ENCODE measurements at regions not wholly inside any gene's neighbourhood (a gene's known extent, or its start where the extent isn't known, plus 50 kb on each side); places are given as distances from the start of the nearest gene placed in this dataset.
A peak's percentile ranks its signal among the peaks of the same experiment; 100 is the strongest.

GRCh38 chr7:97623333-97623732 is 108.6 kb upstream of the TAC1 start:
- no peak for DNase-seq (ENCODE audit: low spot score)

DNA sequence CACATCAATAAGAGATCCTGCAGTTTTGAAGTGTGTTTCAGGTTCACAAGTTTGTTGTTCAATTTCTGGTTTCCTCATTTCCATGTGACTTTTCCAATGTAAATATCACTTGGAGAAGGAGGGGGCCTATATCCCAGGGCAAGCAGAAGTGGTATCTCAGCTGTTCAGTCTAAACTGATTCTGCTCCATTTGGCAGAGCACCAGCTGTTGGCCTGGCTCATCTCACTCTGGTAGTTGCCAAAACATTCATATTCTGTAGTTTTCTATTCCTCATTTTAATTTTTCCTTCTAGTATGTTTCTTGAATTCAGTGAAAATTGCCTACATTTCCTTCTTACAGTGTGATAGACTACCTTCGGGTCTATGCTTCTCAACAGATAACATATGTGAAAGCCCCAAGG is 101.8 kb upstream of the TAC1 start:
- no peak for DNase-seq (ENCODE audit: low spot score)

DNA sequence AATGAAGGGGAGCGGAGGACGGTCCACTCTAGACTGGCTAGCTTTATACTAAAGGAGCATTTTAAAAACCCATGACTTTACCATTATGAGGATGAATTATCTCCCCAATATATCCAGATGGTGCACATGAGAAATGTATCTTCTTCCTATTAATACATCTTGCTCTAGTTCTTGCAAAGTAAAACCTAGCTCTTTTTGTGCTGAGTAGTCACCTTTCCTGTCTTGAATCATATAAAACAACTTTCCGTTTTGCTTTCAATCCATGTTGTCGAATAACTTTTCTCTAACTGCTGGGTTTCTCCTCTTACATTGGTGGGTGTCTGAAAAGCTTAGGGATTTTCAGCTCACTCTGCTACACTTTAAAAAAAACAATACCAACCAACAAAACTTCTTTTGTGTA is 96.3 kb upstream of the TAC1 start:
- DNase-seq (ENCODE audit: low spot score) = no peak

DNA sequence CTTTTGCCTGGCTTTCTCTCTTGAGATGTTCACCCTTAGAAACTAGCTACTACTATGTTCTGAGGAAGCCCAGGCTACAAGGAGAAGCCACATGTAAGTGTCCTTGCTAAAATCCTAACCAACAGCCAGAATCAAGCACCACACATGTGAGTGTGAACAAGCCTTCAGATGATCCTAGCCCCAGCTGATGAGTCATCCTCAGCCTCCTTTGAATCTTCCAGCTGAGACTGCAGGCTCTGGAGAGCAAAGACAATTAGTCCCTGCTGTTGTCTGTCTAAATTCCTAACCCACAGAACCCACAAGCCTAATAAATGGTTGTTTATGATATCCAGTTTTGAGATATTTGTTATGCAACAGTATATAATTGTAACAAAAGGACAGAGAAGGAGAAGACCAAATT is 92.8 kb upstream of the TAC1 start:
- peak; percentile 58 for DNase-seq (ENCODE audit: low spot score)

- DNase-seq (ENCODE audit: low spot score) = no peak
Measured at GRCh38 chr7:97659363-97660045, 72.4 kb upstream of the TAC1 start.

- no peak for DNase-seq (ENCODE audit: low spot score)
Measured at GRCh38 chr7:97667359-97667758, 64.5 kb upstream of the TAC1 start.

DNA sequence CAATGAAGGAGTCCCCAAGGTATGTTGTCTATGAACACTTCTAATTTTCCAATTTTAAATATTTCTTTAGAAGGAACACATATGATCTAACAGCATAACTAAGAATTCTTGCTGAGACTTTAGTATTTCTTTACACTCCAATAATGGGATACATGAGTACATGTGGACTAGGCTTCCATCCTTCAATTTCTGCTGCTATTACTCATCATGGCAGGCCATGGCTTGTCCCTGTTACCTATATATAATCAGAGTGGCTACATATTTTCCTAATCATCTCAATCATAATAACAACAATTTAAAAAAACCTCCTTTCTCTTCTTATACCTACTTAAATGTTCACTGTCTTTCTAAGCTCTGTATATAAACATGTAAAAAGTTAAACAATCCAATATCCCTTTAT is 60.3 kb upstream of the TAC1 start:
- no peak for DNase-seq (ENCODE audit: low spot score)

DNA sequence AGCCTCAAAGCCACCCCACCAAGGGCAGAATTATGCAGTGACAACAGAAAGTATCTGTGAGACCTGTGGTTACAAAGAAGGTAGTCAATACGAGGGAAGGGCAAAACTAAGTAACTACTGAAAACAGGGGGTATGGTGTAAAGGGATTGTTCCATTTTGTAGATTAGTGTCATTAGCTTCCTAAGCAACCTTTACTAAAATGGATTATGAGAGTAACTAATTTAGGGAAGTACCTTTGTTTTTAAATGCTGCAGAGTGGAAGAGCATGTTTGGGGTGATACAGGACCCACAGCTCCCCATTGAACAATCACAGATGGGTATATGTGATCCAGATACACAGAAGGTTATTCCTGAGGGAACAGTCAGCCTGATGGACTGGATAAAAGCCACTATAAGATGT is 51.3 kb upstream of the TAC1 start:
- no peak for DNase-seq (ENCODE audit: low spot score)
